Kidney (tissue), 13 donors: ENCODE measurements at regions not wholly inside any gene's neighbourhood (a gene's known extent, or its start where the extent isn't known, plus 50 kb on each side); places are given as distances from the start of the nearest gene placed in this dataset.
A peak's percentile ranks its signal among the peaks of the same experiment; 100 is the strongest.
"Not testable (repeated sequence)": the region's sequence is repeated elsewhere in the genome, so short reads cannot be mapped to it uniquely, and the experiment has no call there.

Experiments used
- DNase-seq, 5 donors: peaks; one replicate each; pipeline ENCODE4 v3.0.0-alpha.2; 2013 to 2020
- FAIRE-seq: peaks from 2 replicates; lab custom pipeline; 2012; peaks lifted over from hg19 to GRCh38; lab: Jason Lieb, UNC
- H3K27ac ChIP-seq, 2 donors: one replicate each; pipeline ENCODE4 v1.7.0; 2013; ENCODE audit warnings: low read depth in 2 of 2, low read length in 2 of 2, inconsistent platforms in 1 of 2
- H3K27me3 ChIP-seq: one replicate; pipeline ENCODE4 v1.7.1; 2013; ENCODE audit warnings: low read length, inconsistent platforms; ENCODE audit not compliant: control insufficient read depth, insufficient read depth
- H3K36me3 ChIP-seq, 3 donors: one replicate each; pipeline versions ENCODE4 v1.7.0 to v1.7.1; 2013; ENCODE audit warnings: low read length in 3 of 3, control low read depth in 1 of 3, inconsistent platforms in 1 of 3; ENCODE audit not compliant: insufficient read depth in 3 of 3, control insufficient read depth in 2 of 3
- H3K4me1 ChIP-seq, 3 donors: one replicate each; pipeline versions ENCODE4 v1.7.0 to v1.7.1; 2013; ENCODE audit warnings: low read length in 3 of 3, inconsistent platforms in 1 of 3, low read depth in 1 of 3; ENCODE audit not compliant: control insufficient read depth in 2 of 3, insufficient read depth in 2 of 3
- H3K4me3 ChIP-seq, 3 donors: one replicate each; pipeline versions ENCODE4 v1.7.0 to v1.8.1; 2013; ENCODE audit warnings: low read length in 3 of 3, control low read depth in 1 of 3, inconsistent platforms in 1 of 3
- H3K9ac ChIP-seq, 3 donors: one replicate each; pipeline versions ENCODE4 v1.7.0 to v1.7.1; 2013; ENCODE audit warnings: low read length in 3 of 3, control low read depth in 1 of 3, inconsistent platforms in 1 of 3
- H3K9me3 ChIP-seq, 3 donors: one replicate each; pipeline versions ENCODE4 v1.7.0 to v1.7.1; 2013; ENCODE audit warnings: low read length in 3 of 3, control low read depth in 1 of 3, inconsistent platforms in 1 of 3; ENCODE audit not compliant: control insufficient read depth in 2 of 3, insufficient read depth in 1 of 3
- intact Hi-C: fragments of 100-400 bp; cut with DNase I; formaldehyde crosslinking; loops from one replicate; pipeline ENCODE4 v1.11.1; 2022
- TF ChIP-seq, protein P1 (sequence below): IDR thresholded peaks from 3 replicates; pipeline ENCODE4 v1.5.1; 2012; ENCODE audit warnings: mild to moderate bottlenecking, moderate library complexity, borderline replicate concordance; ENCODE audit not compliant: insufficient read depth; ENCODE audit errors: extremely low read depth
- donor health status: control.
- donor health status: control.
- donor health status: control.
- donor health status: control.
- donor health status: control.
- donor health status: DM: yes; HTN: yes; CAD: no.
- donor health status: Normal renal cell carcinoma (clear cell type).

DNA sequence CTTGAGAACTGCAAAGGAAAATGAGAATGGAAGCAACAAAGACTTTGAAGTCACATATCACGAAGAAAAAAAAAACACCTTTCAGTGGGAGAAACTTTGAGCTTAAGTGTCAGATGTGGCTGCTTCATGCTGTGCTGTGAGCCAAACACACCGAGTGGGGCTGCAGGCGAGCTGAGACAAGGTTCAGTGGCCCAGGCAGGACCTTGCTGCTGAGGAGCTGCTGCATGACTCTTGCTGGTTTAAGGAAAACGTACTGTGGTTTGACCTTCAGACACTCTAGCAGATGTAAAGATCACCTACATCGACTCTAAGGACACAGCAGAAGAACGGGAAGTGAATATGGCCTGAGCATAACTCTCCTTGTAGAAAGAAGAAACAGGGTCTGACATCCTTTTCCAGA, 118.1 kb upstream of the OR4E1 start:
- no peaks in the 10 kb centered on the region for H3K9me3 ChIP-seq
- intact Hi-C loops, result no loop called here
- DNase-seq, result no peak

DNA sequence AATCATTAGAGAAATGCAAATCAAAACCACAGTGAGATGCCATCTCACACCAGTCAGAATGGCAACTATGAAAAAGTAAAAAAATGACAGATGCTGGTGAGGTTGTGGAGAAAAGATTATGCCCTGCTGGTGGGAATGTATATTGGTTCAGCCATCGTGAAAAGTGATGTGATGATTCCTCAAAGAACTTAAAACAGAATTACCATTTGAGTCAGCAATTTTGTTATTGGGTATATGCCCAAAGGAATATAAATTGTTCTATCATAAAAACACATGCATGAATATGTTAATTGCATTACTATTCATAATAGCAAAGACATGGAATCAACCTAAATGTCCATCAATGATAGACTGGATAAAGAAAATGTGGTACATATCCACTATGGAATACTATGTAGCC, 115.1 kb upstream of the OR4E1 start:
- H3K36me3 ChIP-seq, H3K9ac ChIP-seq, H3K27me3 ChIP-seq, H3K27ac ChIP-seq, H3K4me1 ChIP-seq, intact Hi-C loops, H3K4me3 ChIP-seq, DNase-seq, H3K9me3 ChIP-seq, FAIRE-seq: not testable (repeated sequence)

More for the DNA sequence above, 118.1 kb upstream of the OR4E1 start:
- no peaks in the 10 kb centered on the region for H3K36me3 ChIP-seq
- TF ChIP-seq, protein P1, sequence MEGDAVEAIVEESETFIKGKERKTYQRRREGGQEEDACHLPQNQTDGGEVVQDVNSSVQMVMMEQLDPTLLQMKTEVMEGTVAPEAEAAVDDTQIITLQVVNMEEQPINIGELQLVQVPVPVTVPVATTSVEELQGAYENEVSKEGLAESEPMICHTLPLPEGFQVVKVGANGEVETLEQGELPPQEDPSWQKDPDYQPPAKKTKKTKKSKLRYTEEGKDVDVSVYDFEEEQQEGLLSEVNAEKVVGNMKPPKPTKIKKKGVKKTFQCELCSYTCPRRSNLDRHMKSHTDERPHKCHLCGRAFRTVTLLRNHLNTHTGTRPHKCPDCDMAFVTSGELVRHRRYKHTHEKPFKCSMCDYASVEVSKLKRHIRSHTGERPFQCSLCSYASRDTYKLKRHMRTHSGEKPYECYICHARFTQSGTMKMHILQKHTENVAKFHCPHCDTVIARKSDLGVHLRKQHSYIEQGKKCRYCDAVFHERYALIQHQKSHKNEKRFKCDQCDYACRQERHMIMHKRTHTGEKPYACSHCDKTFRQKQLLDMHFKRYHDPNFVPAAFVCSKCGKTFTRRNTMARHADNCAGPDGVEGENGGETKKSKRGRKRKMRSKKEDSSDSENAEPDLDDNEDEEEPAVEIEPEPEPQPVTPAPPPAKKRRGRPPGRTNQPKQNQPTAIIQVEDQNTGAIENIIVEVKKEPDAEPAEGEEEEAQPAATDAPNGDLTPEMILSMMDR, result no peak
- H3K4me3 ChIP-seq, result no peak overlapping the region
- no peaks in the 10 kb centered on the region for H3K4me1 ChIP-seq
- no peak for FAIRE-seq
- H3K27ac ChIP-seq, result no peak overlapping the region
- H3K9ac ChIP-seq, result no peak overlapping the region
- no peaks in the 10 kb centered on the region for H3K27me3 ChIP-seq

- H3K4me1 ChIP-seq, H3K4me3 ChIP-seq, H3K27ac ChIP-seq, H3K27me3 ChIP-seq, H3K9me3 ChIP-seq, H3K9ac ChIP-seq, H3K36me3 ChIP-seq, DNase-seq, FAIRE-seq, intact Hi-C loops: not testable (repeated sequence)
Observed at GRCh38 chr14:21787242-21787641, 113.6 kb upstream of the OR4E1 start.

- no peaks in the 10 kb centered on the region for H3K4me1 ChIP-seq
- DNase-seq, result peak in 1 of 5 donors; percentile 57
- no peak overlapping the region for H3K9ac ChIP-seq
- FAIRE-seq, result no peak
- intact Hi-C loops, result no loop called here
- no peaks in the 10 kb centered on the region for H3K27me3 ChIP-seq
- H3K9me3 ChIP-seq, result no peaks in the 10 kb centered on the region
- H3K27ac ChIP-seq, result no peak overlapping the region
- H3K36me3 ChIP-seq, result no peaks in the 10 kb centered on the region
- TF ChIP-seq, protein P1, result no peak
- H3K4me3 ChIP-seq, result no peak overlapping the region
Observed at GRCh38 chr14:21781543-21781942, 107.9 kb upstream of the OR4E1 start.
